HG03103 (cell line): ENCODE measurements at regions not wholly inside any gene's neighbourhood (a gene's known extent, or its start where the extent isn't known, plus 50 kb on each side); places are given as distances from the start of the nearest gene placed in this dataset.
"Not testable (repeated sequence)": the region's sequence is repeated elsewhere in the genome, so short reads cannot be mapped to it uniquely, and the experiment has no call there.

Experiments used
- ATAC-seq: cut with Tn5 transposase; IDR thresholded peaks from one replicate; pipeline ENCODE4 v1.9.1; 2021; ENCODE audit warnings: low read depth; ENCODE audit not compliant: unreplicated experiment

DNA sequence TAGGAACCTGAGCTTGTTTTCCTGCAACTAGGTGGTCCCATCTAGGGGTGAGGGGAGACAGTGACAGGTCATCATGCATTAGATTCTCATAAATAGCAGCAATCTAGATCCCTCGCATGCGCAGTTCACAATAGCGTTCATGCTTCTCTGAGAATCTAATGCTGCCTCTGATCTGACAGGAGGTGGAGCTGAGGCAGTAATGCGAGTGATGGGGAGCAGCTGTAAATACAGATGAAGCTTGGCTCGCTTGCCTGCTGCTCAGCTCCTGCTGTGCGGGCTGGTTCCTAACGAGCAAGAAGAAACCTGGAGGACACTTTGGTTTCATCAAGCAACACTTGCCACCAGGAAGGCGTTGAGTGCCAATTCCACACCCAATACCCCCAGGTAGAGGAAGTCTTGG lies 95.1 kb upstream of the OLIG2 start:
- ATAC-seq, result no peak

GRCh38 chr21:32934068-32934467 lies 91.7 kb upstream of the OLIG2 start:
- ATAC-seq, result not testable (repeated sequence)

GRCh38 chr21:32934829-32935228 lies 90.9 kb upstream of the OLIG2 start:
- no peak for ATAC-seq

- ATAC-seq, result no peak
Observed at GRCh38 chr21:32940079-32941014, 85.4 kb upstream of the OLIG2 start.

DNA sequence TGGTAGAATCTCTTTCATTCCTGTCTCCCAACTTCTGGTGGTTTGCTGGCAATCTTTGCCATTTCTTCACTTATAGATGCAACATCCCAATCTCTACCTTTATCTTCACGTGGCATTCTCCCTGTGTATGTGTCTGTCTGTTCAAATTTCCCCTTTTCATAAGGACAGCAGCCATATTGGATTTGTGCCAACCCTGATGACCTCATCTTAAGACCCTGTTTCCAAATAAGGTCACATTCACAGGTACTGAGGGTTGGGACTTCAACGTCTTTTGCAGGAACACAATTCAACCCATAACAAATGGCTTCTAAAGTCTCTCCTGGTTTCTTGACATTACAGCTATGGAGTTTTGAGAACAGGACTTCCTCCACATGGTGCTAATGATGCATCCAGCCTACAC lies 84.5 kb upstream of the OLIG2 start:
- no peak for ATAC-seq

DNA sequence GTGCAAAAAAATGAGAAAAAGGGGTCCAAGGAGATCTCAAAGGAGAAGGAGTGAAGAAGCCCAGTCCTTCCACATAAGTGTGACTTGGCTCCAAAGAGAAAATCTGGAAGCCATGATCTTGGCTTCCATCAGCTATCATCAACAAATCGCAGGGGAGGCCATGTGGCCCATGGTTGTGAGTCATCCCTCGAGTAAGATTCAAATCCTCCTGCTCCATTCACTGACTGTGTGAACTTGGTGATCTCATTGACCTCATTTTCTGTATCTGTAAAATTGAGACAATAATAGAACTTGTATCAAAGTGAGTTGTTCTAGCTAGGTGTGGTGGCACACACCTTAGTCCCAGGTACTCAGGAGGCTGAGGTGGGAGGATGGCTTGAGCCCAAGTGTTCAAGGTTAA lies 79.1 kb upstream of the OLIG2 start:
- ATAC-seq, result no peak

GRCh38 chr21:32947736-32948135 lies 78.0 kb upstream of the OLIG2 start:
- ATAC-seq, result no peak

GRCh38 chr21:32949701-32950100 lies 76.0 kb upstream of the OLIG2 start:
- ATAC-seq, result no peak

DNA sequence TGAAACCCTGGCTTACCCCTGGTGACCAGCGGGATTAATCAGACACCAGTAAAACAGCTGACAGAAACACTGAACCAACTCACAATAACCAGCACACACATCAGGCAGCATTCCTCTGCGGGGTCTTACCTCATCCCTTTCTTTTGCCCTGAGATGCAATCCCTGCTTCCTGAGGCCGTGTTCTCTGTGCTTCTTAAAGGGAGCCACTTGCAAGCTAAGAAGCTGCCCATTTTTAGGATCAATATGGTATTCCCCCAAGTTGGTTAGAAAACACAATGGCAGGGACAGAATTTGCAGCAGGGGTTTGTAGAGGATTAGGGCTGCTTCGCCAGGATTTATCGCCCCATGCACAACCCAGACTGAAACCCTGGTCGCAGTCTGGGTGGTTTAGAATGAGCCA lies 74.7 kb upstream of the OLIG2 start:
- ATAC-seq, result no peak

GRCh38 chr21:32954353-32954752 lies 71.4 kb upstream of the OLIG2 start:
- ATAC-seq, result no peak

GRCh38 chr21:32955311-32956060 lies 70.2 kb upstream of the OLIG2 start:
- ATAC-seq, result no peak

DNA sequence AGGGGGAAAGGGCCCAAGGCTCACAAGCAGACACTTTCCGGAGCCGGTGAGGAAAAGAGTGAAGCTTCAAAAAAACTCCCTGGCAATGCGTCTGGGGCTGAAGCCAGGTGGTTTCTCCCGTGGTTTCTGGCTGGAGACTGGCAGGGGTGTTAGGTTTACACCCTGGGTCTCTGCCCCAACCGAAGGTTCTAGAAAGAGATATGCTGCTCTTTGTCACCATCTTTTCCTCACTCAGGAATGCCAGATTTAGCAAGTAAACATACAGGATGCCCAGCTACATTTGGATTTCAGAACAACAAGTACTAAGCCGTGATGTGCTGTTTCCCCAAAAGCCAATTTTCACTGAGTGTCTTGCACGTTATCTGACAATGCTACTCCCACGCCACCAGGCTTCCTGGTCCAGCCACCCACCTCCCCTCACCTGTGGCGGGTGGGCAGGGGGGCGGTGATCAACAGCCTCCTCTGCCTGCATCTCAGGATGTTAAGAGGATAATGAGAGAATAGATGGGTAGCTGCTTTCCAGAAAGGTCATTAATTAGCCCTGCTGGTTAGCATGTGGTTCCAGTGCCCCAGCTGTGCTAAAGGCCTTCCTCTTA lies 69.6 kb upstream of the OLIG2 start:
- ATAC-seq, result no peak

GRCh38 chr21:32957545-32957944 lies 68.2 kb upstream of the OLIG2 start:
- ATAC-seq, result no peak

DNA sequence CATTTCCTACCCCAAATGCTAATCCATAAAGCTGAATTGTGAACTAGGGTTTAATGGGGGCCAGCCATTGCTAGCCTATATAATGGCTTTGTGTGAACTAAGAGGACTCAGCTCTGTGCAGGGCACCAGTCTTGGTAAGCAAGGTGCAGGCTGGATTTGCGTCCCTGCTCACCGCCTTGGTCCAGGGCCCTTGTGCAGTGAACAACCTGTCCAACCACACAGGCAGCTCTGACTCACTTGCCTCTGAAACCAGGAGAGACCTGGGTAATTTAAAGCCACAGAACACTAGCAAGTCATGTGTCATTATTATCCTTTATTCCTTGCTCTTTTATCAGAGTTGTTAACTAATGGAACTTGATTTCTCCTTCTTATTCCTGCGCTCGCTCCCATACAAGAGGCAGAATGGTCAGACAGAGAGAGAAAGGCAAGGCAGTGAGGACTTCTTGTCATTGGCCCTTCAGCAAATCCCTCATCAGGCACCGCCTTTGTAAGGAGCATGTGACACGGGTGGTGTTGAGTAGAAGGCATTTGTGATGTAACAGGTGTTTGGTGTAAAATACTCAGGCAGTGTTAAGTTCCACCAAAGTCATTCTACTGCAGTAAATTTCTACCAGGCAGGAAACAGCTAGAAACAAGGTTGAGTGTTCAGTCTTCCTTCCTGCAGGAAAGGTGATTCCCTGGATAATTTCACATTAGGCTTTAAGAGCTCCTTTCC lies 67.3 kb upstream of the OLIG2 start:
- no peak for ATAC-seq

DNA sequence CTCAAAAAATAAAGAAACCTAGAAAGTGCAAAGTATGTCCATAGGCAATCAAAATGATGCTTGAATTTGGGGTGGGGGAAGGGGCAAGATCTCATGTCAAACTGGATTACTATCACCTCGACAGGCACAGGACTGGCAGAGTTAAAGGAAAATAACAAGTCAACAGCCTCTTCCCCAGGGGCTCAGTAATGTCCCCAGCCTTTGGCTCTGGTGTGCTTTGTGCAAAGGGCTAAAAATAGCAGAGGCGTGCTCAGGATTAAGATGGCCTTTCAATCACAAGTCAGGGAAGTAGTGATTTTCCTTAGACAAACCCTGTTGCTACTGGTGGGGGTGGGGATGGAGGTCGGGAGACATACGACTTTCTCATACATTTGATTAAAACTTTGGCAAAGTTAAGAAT lies 63.5 kb upstream of the OLIG2 start:
- no peak for ATAC-seq

DNA sequence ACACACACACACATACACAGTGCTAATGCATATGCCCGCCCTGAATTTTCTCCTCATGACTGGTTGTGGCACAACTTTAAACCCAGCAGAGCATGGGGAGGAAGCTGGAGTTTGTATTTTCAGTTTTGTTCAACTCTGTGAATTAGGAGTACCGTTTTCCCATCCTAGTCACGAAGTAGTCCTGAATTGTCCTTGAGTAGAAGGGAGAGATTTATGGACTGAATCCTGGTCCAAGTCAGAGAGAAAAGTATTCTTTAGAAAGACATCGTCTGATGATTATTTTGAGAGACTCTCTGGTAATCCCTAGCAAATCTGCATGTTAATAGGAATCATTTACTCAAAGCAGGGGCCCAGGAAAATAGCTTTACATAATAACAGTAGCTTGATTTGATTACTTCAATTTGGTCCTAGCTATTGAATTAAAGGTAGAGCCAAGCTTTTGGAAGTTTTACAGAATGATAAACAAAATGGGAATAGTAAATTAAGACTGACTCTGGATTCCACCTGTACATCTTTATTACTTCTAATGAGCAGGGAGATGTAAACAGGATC lies 60.5 kb upstream of the OLIG2 start:
- no peak for ATAC-seq

- no peak for ATAC-seq
Observed at GRCh38 chr21:32966120-32966519, 59.6 kb upstream of the OLIG2 start.

GRCh38 chr21:32968103-32968502 lies 57.6 kb upstream of the OLIG2 start:
- ATAC-seq, result not testable (repeated sequence)

DNA sequence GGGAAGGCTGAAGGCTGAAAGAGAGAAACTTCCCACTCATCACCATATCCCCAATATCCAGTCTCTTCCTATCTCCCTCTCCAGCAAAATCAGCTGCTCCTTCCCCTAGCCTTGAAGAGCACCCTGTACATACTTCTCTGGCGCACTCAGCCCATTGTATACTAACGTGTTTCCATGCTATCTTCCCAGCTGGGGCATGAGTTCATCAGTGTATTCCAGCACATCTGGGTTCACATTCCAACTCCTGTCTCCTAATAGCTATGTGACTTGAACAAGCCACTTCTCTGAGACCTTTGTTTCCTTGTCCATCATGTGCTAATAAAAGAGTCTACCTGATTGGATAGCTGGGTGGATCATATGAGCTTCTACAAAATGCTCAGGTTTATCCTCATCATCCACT lies 51.1 kb upstream of the OLIG2 start:
- no peak for ATAC-seq

- no peak for ATAC-seq
Observed at GRCh38 chr21:32975811-32976431, 49.8 kb upstream of the OLIG2 start.
